ENCODE measurements at regions not wholly inside any gene's neighbourhood (a gene's known extent, or its start where the extent isn't known, plus 50 kb on each side); places are given as distances from the start of the nearest gene placed in this dataset.

- no peak for DNase-seq (ENCODE audit: low read depth)
These were observed 64.3 kb upstream of the VANGL1 start for GRCh38 chr1:115577513-115577912.

GRCh38 chr1:115575661-115576060, 66.1 kb upstream of the VANGL1 start:
- no peak for DNase-seq (ENCODE audit: low read depth)

- no peak for DNase-seq (ENCODE audit: low read depth)
These were observed 69.1 kb upstream of the VANGL1 start for GRCh38 chr1:115572710-115573109.

- no peak for DNase-seq (ENCODE audit: low read depth)
These were observed 74.3 kb upstream of the VANGL1 start for GRCh38 chr1:115567431-115567830.

GRCh38 chr1:115565791-115566190, 76.0 kb upstream of the VANGL1 start:
- no peak for DNase-seq (ENCODE audit: low read depth)

- DNase-seq (ENCODE audit: low read depth): no peak
These were observed 76.4 kb upstream of the VANGL1 start for GRCh38 chr1:115565353-115565752.

GRCh38 chr1:115564201-115564600, 77.6 kb upstream of the VANGL1 start:
- DNase-seq (ENCODE audit: low read depth): no peak

GRCh38 chr1:115560027-115560426, 81.7 kb upstream of the VANGL1 start:
- no peak for DNase-seq (ENCODE audit: low read depth)

- no peak for DNase-seq (ENCODE audit: low read depth)
These were observed 83.5 kb upstream of the VANGL1 start for GRCh38 chr1:115558275-115558674.

- DNase-seq (ENCODE audit: low read depth): no peak
These were observed 84.1 kb upstream of the VANGL1 start for GRCh38 chr1:115557715-115558114.

GRCh38 chr1:115556236-115556635, 85.5 kb upstream of the VANGL1 start:
- no peak for DNase-seq (ENCODE audit: low read depth)

- no peak for DNase-seq (ENCODE audit: low read depth)
These were observed 86.3 kb upstream of the VANGL1 start for GRCh38 chr1:115555446-115555845.

GRCh38 chr1:115547696-115548095, 94.1 kb upstream of the VANGL1 start:
- no peak for DNase-seq (ENCODE audit: low read depth)

GRCh38 chr1:115546846-115547245, 94.9 kb upstream of the VANGL1 start:
- no peak for DNase-seq (ENCODE audit: low read depth)

- DNase-seq (ENCODE audit: low read depth): no peak
These were observed 95.7 kb upstream of the VANGL1 start for GRCh38 chr1:115545791-115546733.

GRCh38 chr1:115545096-115545720, 96.6 kb upstream of the VANGL1 start:
- DNase-seq (ENCODE audit: low read depth): no peak

GRCh38 chr1:115544131-115544530, 97.6 kb upstream of the VANGL1 start:
- DNase-seq (ENCODE audit: low read depth): no peak

GRCh38 chr1:115543247-115543646, 98.5 kb upstream of the VANGL1 start:
- DNase-seq (ENCODE audit: low read depth): no peak

- DNase-seq (ENCODE audit: low read depth): no peak
These were observed 102.0 kb upstream of the VANGL1 start for GRCh38 chr1:115539736-115540135.

GRCh38 chr1:115539061-115539460, 102.7 kb upstream of the VANGL1 start:
- DNase-seq (ENCODE audit: low read depth): no peak

GRCh38 chr1:115538579-115538978, 103.2 kb upstream of the VANGL1 start:
- no peak for DNase-seq (ENCODE audit: low read depth)

- DNase-seq (ENCODE audit: low read depth): no peak
These were observed 104.4 kb upstream of the VANGL1 start for GRCh38 chr1:115537415-115537814.

- DNase-seq (ENCODE audit: low read depth): no peak
These were observed 105.4 kb upstream of the VANGL1 start for GRCh38 chr1:115536279-115536816.

All from T follicular helper cell (primary cell).